Activated B cell treated with CpG ODN at 0.5 μM for 24 hours (primary cell): ENCODE measurements at regions not wholly inside any gene's neighbourhood (a gene's known extent, or its start where the extent isn't known, plus 50 kb on each side); places are given as distances from the start of the nearest gene placed in this dataset.

Experiments
- ATAC-seq: fragments of 200-7000 bp; cut with Tn5 transposase; one replicate; pipeline ENCODE4 v1.10.0; 2021; ENCODE audit warnings: low read depth, mild to moderate bottlenecking, moderate library complexity
- CTCF ChIA-PET: fragments of 350-600 bp; sonication (Branson Sonifier 250); formaldehyde crosslinking; loops from one replicate; lab custom pipeline; 2021; ENCODE audit warnings: antibody characterized with exemption; lab: Charles Lee
- POLR2A ChIA-PET: fragments of 350-600 bp; sonication (Branson Sonifier 250); formaldehyde crosslinking; loops from one replicate; lab custom pipeline; 2021; ENCODE audit warnings: antibody characterized with exemption; lab: Charles Lee
- DNase-seq: peaks from one replicate; pipeline ENCODE4 v3.0.0; 2022
- H3K27ac Mint-ChIP-seq: one replicate; pipeline ENCODE4 v1.8.0; 2020; ENCODE audit warnings: mixed read lengths
- H3K27me3 Mint-ChIP-seq: one replicate; pipeline ENCODE4 v1.8.0; 2021; ENCODE audit warnings: mixed read lengths
- H3K36me3 Mint-ChIP-seq: one replicate; pipeline ENCODE4 v1.8.0; 2021; ENCODE audit warnings: low read depth, mixed read lengths
- H3K4me1 Mint-ChIP-seq: one replicate; pipeline ENCODE4 v1.8.0; 2021; ENCODE audit warnings: mixed read lengths
- H3K4me3 Mint-ChIP-seq: one replicate; pipeline ENCODE4 v1.8.0; 2020; ENCODE audit warnings: mild to moderate bottlenecking, mixed read lengths
- H3K9me3 Mint-ChIP-seq: one replicate; pipeline ENCODE4 v1.8.0; 2020; ENCODE audit warnings: mixed read lengths
- intact Hi-C: fragments of 100-400 bp; cut with micrococcal nuclease; formaldehyde crosslinking; loops from one replicate; pipeline ENCODE4 v1.15.1; 2024
- TF ChIP-seq, protein P1 (sequence below): fragments of 200-600 bp; IDR thresholded peaks from one replicate; pipeline ENCODE4 v1.8.0; 2022; ENCODE audit warnings: antibody characterized with exemption, mild to moderate bottlenecking

GRCh38 chr5:114255260-114255659 is 106.6 kb upstream of the KCNN2 start:
- H3K4me3 Mint-ChIP-seq = no peak overlapping the region
- no peaks in the 10 kb centered on the region for H3K4me1 Mint-ChIP-seq
- no peaks in the 10 kb centered on the region for H3K9me3 Mint-ChIP-seq
- intact Hi-C loops = no loop called here
- ATAC-seq (no peak), DNase-seq (no peak)
- no peak overlapping the region for H3K27ac Mint-ChIP-seq
- H3K27me3 Mint-ChIP-seq = no peaks in the 10 kb centered on the region
- ChIA-PET POLR2A (no interaction called here), CTCF (no interaction called here)
- TF ChIP-seq, protein P1, sequence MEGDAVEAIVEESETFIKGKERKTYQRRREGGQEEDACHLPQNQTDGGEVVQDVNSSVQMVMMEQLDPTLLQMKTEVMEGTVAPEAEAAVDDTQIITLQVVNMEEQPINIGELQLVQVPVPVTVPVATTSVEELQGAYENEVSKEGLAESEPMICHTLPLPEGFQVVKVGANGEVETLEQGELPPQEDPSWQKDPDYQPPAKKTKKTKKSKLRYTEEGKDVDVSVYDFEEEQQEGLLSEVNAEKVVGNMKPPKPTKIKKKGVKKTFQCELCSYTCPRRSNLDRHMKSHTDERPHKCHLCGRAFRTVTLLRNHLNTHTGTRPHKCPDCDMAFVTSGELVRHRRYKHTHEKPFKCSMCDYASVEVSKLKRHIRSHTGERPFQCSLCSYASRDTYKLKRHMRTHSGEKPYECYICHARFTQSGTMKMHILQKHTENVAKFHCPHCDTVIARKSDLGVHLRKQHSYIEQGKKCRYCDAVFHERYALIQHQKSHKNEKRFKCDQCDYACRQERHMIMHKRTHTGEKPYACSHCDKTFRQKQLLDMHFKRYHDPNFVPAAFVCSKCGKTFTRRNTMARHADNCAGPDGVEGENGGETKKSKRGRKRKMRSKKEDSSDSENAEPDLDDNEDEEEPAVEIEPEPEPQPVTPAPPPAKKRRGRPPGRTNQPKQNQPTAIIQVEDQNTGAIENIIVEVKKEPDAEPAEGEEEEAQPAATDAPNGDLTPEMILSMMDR = no peak
- H3K36me3 Mint-ChIP-seq = no peaks in the 10 kb centered on the region

DNA sequence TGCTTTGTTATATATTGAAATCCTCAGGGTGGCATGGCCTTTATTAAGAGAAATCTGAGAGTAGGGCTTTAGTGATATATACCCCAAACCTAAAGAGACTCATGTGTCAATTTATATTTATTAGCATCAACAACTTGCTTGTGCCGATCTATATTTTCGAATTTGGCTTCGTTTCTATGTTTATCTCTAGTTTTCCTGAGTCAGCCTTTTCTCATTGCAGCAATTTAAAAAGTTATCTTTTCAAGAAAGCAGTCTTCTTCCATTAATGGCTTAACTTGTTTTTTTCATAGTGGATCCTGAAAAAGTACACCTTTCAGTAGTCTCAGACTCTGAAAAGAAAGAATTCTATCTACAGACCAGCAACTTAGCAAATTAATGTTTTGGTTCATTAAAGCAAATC is 99.9 kb upstream of the KCNN2 start:
- intact Hi-C loops = no loop called here
- POLR2A ChIA-PET = no interaction called here
- no peaks in the 10 kb centered on the region for H3K36me3 Mint-ChIP-seq

GRCh38 chr5:114265432-114266060 is 96.3 kb upstream of the KCNN2 start:
- Mint-ChIP-seq H3K4me3 (no peak overlapping the region), H3K9me3 (no peaks in the 10 kb centered on the region), H3K36me3 (no peaks in the 10 kb centered on the region), H3K4me1 (no peaks in the 10 kb centered on the region), H3K27ac (no peak overlapping the region), H3K27me3 (no peaks in the 10 kb centered on the region)
- DNase-seq (no peak), ATAC-seq (no peak)
- ChIA-PET POLR2A (no interaction called here), CTCF (no interaction called here)
- TF ChIP-seq, protein P1 = no peak
- intact Hi-C loops = no loop called here

More for the DNA sequence above, 99.9 kb upstream of the KCNN2 start:
- no peaks in the 10 kb centered on the region for H3K4me1 Mint-ChIP-seq
- DNase-seq = no peak
- H3K9me3 Mint-ChIP-seq = no peaks in the 10 kb centered on the region
- H3K27me3 Mint-ChIP-seq = no peaks in the 10 kb centered on the region
- TF ChIP-seq, protein P1 = no peak
- H3K27ac Mint-ChIP-seq = no peak overlapping the region
- H3K4me3 Mint-ChIP-seq = no peak overlapping the region
- no peak for ATAC-seq
- CTCF ChIA-PET = no interaction called here

GRCh38 chr5:114266374-114266773 is 95.5 kb upstream of the KCNN2 start:
- ATAC-seq (no peak), DNase-seq (no peak)
- no peaks in the 10 kb centered on the region for H3K4me1 Mint-ChIP-seq
- POLR2A ChIA-PET = no interaction called here
- intact Hi-C loops = no loop called here
- TF ChIP-seq, protein P1 = no peak
- H3K27ac Mint-ChIP-seq = no peak overlapping the region
- H3K27me3 Mint-ChIP-seq = no peaks in the 10 kb centered on the region
- H3K9me3 Mint-ChIP-seq = no peaks in the 10 kb centered on the region
- H3K4me3 Mint-ChIP-seq = no peak overlapping the region
- CTCF ChIA-PET = no interaction called here
- no peaks in the 10 kb centered on the region for H3K36me3 Mint-ChIP-seq

GRCh38 chr5:114296191-114296590 is 65.7 kb upstream of the KCNN2 start:
- H3K36me3 Mint-ChIP-seq = no peaks in the 10 kb centered on the region
- no peak for ATAC-seq

More at GRCh38 chr5:114296191-114296590, 65.7 kb upstream of the KCNN2 start:
- no peaks in the 10 kb centered on the region for H3K4me1 Mint-ChIP-seq
- no peak overlapping the region for H3K4me3 Mint-ChIP-seq
- TF ChIP-seq, protein P1 = no peak
- no peaks in the 10 kb centered on the region for H3K9me3 Mint-ChIP-seq
- peaks cover 4% of the 10 kb centered on the region for H3K27me3 Mint-ChIP-seq
- ChIA-PET POLR2A (no interaction called here), CTCF (no interaction called here)
- H3K27ac Mint-ChIP-seq = no peak overlapping the region
- intact Hi-C loops = no loop called here
- no peak for DNase-seq
